Fibroblast of the aortic adventitia (primary cell): ENCODE measurements at regions not wholly inside any gene's neighbourhood (a gene's known extent, or its start where the extent isn't known, plus 50 kb on each side); places are given as distances from the start of the nearest gene placed in this dataset.

Experiments
- DNase-seq: peaks from one replicate; pipeline ENCODE4 v3.0.0-alpha.2; 2010; ENCODE audit warnings: low read depth
- H3K4me3 ChIP-seq: 2 replicates; pipeline ENCODE4 v1.5.1; 2011; ENCODE audit warnings: low read depth, mild to moderate bottlenecking, control low read depth, low read length, moderate library complexity
- TF ChIP-seq, protein P1 (sequence below): IDR thresholded peaks from 2 replicates; pipeline ENCODE4 v1.5.1; 2011; ENCODE audit warnings: mild to moderate bottlenecking, low read length, control low read depth, inconsistent platforms; ENCODE audit not compliant: insufficient read depth

DNA sequence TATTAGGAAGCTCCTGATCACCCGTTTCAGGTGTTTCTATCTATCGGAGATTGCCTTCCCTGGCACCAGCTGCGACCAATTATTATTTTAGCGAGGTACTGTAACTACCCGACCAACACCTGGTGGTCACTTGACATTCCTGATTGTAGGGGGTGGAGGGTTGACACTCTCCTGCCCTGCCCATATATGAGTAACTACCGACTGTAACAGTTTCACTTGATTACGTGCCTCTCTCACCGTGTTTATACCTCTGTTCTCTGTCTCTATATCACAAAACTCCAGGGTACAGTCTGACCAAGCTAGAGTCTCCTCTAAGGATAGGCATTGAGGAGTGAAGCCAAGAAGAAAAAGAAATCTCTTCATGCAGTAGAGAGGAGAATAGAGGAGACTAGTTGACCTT lies 268.0 kb upstream of the LRATD1 start:
- no peak for DNase-seq
- TF ChIP-seq, protein P1, sequence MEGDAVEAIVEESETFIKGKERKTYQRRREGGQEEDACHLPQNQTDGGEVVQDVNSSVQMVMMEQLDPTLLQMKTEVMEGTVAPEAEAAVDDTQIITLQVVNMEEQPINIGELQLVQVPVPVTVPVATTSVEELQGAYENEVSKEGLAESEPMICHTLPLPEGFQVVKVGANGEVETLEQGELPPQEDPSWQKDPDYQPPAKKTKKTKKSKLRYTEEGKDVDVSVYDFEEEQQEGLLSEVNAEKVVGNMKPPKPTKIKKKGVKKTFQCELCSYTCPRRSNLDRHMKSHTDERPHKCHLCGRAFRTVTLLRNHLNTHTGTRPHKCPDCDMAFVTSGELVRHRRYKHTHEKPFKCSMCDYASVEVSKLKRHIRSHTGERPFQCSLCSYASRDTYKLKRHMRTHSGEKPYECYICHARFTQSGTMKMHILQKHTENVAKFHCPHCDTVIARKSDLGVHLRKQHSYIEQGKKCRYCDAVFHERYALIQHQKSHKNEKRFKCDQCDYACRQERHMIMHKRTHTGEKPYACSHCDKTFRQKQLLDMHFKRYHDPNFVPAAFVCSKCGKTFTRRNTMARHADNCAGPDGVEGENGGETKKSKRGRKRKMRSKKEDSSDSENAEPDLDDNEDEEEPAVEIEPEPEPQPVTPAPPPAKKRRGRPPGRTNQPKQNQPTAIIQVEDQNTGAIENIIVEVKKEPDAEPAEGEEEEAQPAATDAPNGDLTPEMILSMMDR, result no peak
- H3K4me3 ChIP-seq, result no peak overlapping the region

DNA sequence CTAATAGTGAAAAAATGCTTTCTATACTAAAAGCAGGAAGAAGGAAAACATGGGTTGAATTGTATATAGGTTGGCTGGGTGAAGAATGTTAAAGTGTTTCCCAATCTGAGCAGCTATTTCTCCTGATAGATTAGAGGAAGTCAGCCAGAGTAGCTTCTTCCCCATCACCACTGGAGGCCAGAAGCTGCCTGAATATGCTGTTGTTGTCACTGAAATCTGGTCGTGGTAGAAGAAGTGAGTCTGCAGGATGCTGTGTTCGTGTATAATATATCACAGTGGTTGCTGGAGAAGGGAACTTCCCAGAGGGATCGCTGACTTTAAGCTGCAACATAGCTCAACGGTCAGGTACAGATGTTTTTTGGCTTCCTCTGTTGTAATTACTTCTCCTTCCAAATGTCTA lies 247.5 kb upstream of the LRATD1 start:
- DNase-seq, result no peak
- no peak overlapping the region for H3K4me3 ChIP-seq
- TF ChIP-seq, protein P1, result no peak

GRCh38 chr2:14387332-14387731 lies 245.2 kb upstream of the LRATD1 start:
- no peak overlapping the region for H3K4me3 ChIP-seq
- DNase-seq, result no peak
- TF ChIP-seq, protein P1, result no peak

DNA sequence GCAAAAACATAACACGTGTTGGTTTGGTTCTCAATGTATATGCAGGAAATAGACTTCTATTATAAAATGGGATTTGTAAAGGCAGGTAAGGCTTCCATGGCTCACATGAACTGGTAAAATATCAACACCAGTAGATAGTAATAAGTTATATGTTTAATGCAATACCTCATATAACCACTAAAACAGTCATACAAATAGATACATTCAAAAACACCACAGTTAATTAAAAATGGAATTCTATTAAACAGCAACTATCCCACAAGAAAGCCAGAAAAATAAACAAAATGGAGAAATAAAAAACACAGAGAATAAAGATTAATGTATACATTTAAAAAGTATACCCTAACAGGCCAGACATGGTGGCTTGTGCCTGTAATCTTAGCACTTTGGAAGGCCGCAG lies 243.8 kb upstream of the LRATD1 start:
- DNase-seq, result no peak
- no peak overlapping the region for H3K4me3 ChIP-seq
- TF ChIP-seq, protein P1, result no peak

DNA sequence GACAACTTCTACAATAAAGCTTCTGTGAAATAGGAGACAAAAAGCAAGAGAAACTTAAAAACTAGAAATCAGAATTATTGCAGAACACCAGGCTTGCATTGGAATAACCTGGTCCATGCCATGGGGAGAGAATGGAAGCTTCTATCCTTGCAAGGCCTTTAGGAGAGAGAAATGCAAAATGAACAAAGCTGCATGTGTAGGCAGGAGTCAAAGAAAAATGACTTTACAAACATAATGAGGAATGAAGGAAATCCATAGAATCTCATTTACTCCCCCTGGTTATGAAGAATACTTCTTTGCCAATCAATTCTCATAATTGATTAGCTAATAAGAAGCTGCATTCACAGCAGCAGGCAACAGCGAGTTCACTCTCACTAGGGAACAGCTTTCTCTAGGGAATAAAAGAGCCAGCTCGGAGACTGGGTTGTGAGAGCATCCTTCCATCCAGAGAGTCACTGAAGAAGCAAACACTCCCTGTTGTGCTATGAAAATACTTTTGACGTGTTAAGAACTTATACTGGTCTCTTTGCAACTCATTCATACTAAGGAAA lies 235.9 kb upstream of the LRATD1 start:
- no peak overlapping the region for H3K4me3 ChIP-seq
- TF ChIP-seq, protein P1, result no peak
- no peak for DNase-seq

DNA sequence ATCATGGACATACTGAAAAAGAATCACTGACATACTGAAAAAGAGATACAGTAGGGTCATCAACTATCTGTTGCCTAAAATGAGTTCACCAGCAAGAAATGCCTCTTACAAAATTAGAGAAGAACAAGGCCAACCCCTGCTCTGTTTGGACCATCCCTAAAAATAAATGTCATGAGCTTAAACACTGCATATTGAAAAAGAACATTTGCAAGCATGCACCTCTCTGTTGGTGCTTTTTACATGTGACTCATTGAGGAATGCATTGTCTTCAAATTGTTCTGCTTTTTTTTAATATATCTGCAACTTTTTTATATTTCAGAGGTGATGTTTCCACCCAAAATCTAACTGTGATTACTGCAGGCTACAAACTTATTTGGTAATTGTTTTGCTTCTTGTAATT lies 233.9 kb upstream of the LRATD1 start:
- TF ChIP-seq, protein P1, result no peak
- no peak overlapping the region for H3K4me3 ChIP-seq
- DNase-seq, result no peak

GRCh38 chr2:14401873-14402272 lies 230.6 kb upstream of the LRATD1 start:
- H3K4me3 ChIP-seq, result no peak overlapping the region

More at GRCh38 chr2:14401873-14402272, 230.6 kb upstream of the LRATD1 start:
- TF ChIP-seq, protein P1, result no peak
- no peak for DNase-seq
